ENCODE measurements at regions not wholly inside any gene's neighbourhood (a gene's known extent, or its start where the extent isn't known, plus 50 kb on each side); places are given as distances from the start of the nearest gene placed in this dataset.
"Not testable (repeated sequence)": the region's sequence is repeated elsewhere in the genome, so short reads cannot be mapped to it uniquely, and the experiment has no call there.

DNA sequence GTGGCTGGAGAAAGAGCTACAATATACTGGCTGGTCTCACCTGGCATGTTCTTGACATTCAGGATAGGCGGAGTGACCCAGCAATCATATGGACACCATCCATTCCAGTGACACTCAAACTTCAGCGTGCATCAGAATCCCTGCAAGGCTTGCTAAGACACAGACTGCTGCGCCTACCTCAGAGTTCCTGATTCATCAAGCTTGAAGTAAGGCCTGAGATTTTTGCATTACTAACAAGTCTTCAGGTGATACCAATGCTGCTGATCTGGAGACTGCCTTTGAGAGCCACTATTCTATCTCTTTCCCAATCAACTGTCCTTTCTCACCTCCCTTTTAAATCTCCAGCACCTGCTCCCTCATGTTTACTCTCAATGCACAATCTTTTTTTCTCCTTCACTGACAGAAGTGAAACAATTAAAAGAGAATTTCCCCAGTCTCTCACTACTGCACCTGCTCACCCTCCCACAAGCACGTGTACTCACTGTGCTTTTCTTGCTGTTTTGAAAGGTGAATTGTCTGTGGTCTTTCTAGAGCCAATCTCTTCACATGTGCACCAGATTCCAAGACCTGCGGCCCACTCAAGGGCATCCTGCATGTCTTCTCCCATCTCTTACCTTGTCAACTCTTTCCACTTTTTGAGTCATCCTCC is 519.2 kb downstream of the TTLL7 start:
- WGBS, 2 donors = 90 to 93% methylated on average over 4 of the region's 5 CpGs
- H3K4me1 ChIP-seq (ENCODE audit: control insufficient read depth in 2 of 2, insufficient read depth in 2 of 2, low read length in 1 of 2) = not testable (repeated sequence)

GRCh38 chr1:83478127-83478526 is 520.8 kb downstream of the TTLL7 start:
- 37 to 55% methylated on average over 3 of the region's 3 CpGs for WGBS, 2 donors
- not testable (repeated sequence) for H3K27me3 ChIP-seq (ENCODE audit: control insufficient read depth in 1 of 2, insufficient read depth in 2 of 2, low read length in 2 of 2); H3K4me3 ChIP-seq (ENCODE audit: low read depth in 1 of 2, low read length in 2 of 2); H3K27ac ChIP-seq (ENCODE audit: low read depth in 2 of 2, low read length in 1 of 2); H3K4me1 ChIP-seq (ENCODE audit: control insufficient read depth in 2 of 2, insufficient read depth in 2 of 2, low read length in 1 of 2); H3K9me3 ChIP-seq (ENCODE audit: control insufficient read depth in 2 of 2, insufficient read depth in 1 of 2, low read depth in 1 of 2, low read length in 1 of 2); H3K36me3 ChIP-seq (ENCODE audit: control insufficient read depth in 2 of 2, insufficient read depth in 2 of 2, low read length in 1 of 2)

More for the DNA sequence above, 519.2 kb downstream of the TTLL7 start:
- H3K4me3 ChIP-seq (ENCODE audit: low read depth in 1 of 2, low read length in 2 of 2); H3K27ac ChIP-seq (ENCODE audit: low read depth in 2 of 2, low read length in 1 of 2); H3K27me3 ChIP-seq (ENCODE audit: control insufficient read depth in 1 of 2, insufficient read depth in 2 of 2, low read length in 2 of 2); H3K9me3 ChIP-seq (ENCODE audit: control insufficient read depth in 2 of 2, insufficient read depth in 1 of 2, low read depth in 1 of 2, low read length in 1 of 2); H3K36me3 ChIP-seq (ENCODE audit: control insufficient read depth in 2 of 2, insufficient read depth in 2 of 2, low read length in 1 of 2): not testable (repeated sequence)

- not testable (repeated sequence) for H3K9me3 ChIP-seq (ENCODE audit: control insufficient read depth in 2 of 2, insufficient read depth in 1 of 2, low read depth in 1 of 2, low read length in 1 of 2); H3K27ac ChIP-seq (ENCODE audit: low read depth in 2 of 2, low read length in 1 of 2); H3K36me3 ChIP-seq (ENCODE audit: control insufficient read depth in 2 of 2, insufficient read depth in 2 of 2, low read length in 1 of 2); H3K4me1 ChIP-seq (ENCODE audit: control insufficient read depth in 2 of 2, insufficient read depth in 2 of 2, low read length in 1 of 2); H3K4me3 ChIP-seq (ENCODE audit: low read depth in 1 of 2, low read length in 2 of 2); H3K27me3 ChIP-seq (ENCODE audit: control insufficient read depth in 1 of 2, insufficient read depth in 2 of 2, low read length in 2 of 2)
- WGBS, 2 donors = 84 to 88% methylated on average over 2 of the region's 2 CpGs
Observed at GRCh38 chr1:83476518-83476917, 522.4 kb downstream of the TTLL7 start.

DNA sequence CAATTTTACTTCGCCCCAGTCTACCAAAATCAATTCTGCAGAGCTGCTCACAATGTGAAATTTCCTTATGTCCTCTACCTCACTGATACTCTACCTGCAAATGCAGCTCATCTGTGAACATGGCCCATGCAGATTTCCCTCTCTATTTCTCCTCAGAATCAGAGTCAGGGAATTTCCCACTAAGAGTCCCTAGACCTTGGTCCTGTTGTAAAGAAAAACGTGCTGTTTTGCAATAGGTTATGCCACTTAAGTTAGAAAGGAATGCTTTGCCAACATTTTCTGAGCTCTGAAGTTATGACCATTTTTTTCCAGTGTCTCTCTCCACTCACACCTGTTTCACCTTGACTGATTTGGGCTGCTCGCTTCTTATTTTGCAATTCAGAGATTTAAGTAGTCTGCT is 524.0 kb downstream of the TTLL7 start:
- 64 to 75% methylated on average over 3 of the region's 3 CpGs for WGBS, 2 donors
- not testable (repeated sequence) for H3K36me3 ChIP-seq (ENCODE audit: control insufficient read depth in 2 of 2, insufficient read depth in 2 of 2, low read length in 1 of 2); H3K4me3 ChIP-seq (ENCODE audit: low read depth in 1 of 2, low read length in 2 of 2)

GRCh38 chr1:83473986-83474385 is 524.9 kb downstream of the TTLL7 start:
- not testable (repeated sequence) for H3K4me1 ChIP-seq (ENCODE audit: control insufficient read depth in 2 of 2, insufficient read depth in 2 of 2, low read length in 1 of 2); H3K36me3 ChIP-seq (ENCODE audit: control insufficient read depth in 2 of 2, insufficient read depth in 2 of 2, low read length in 1 of 2); H3K27me3 ChIP-seq (ENCODE audit: control insufficient read depth in 1 of 2, insufficient read depth in 2 of 2, low read length in 2 of 2); H3K27ac ChIP-seq (ENCODE audit: low read depth in 2 of 2, low read length in 1 of 2); H3K9me3 ChIP-seq (ENCODE audit: control insufficient read depth in 2 of 2, insufficient read depth in 1 of 2, low read depth in 1 of 2, low read length in 1 of 2); H3K4me3 ChIP-seq (ENCODE audit: low read depth in 1 of 2, low read length in 2 of 2)
- 93% methylated on average over 3 of the region's 3 CpGs for WGBS, 2 donors

More for the DNA sequence above, 524.0 kb downstream of the TTLL7 start:
- not testable (repeated sequence) for H3K27me3 ChIP-seq (ENCODE audit: control insufficient read depth in 1 of 2, insufficient read depth in 2 of 2, low read length in 2 of 2); H3K4me1 ChIP-seq (ENCODE audit: control insufficient read depth in 2 of 2, insufficient read depth in 2 of 2, low read length in 1 of 2); H3K9me3 ChIP-seq (ENCODE audit: control insufficient read depth in 2 of 2, insufficient read depth in 1 of 2, low read depth in 1 of 2, low read length in 1 of 2); H3K27ac ChIP-seq (ENCODE audit: low read depth in 2 of 2, low read length in 1 of 2)

GRCh38 chr1:83472066-83472465 is 526.9 kb downstream of the TTLL7 start:
- H3K27me3 ChIP-seq (ENCODE audit: control insufficient read depth in 1 of 2, insufficient read depth in 2 of 2, low read length in 2 of 2); H3K4me3 ChIP-seq (ENCODE audit: low read depth in 1 of 2, low read length in 2 of 2); H3K27ac ChIP-seq (ENCODE audit: low read depth in 2 of 2, low read length in 1 of 2); H3K36me3 ChIP-seq (ENCODE audit: control insufficient read depth in 2 of 2, insufficient read depth in 2 of 2, low read length in 1 of 2); H3K9me3 ChIP-seq (ENCODE audit: control insufficient read depth in 2 of 2, insufficient read depth in 1 of 2, low read depth in 1 of 2, low read length in 1 of 2); H3K4me1 ChIP-seq (ENCODE audit: control insufficient read depth in 2 of 2, insufficient read depth in 2 of 2, low read length in 1 of 2): not testable (repeated sequence)
- 43% methylated on average over 3 of the region's 3 CpGs for WGBS, 2 donors

DNA sequence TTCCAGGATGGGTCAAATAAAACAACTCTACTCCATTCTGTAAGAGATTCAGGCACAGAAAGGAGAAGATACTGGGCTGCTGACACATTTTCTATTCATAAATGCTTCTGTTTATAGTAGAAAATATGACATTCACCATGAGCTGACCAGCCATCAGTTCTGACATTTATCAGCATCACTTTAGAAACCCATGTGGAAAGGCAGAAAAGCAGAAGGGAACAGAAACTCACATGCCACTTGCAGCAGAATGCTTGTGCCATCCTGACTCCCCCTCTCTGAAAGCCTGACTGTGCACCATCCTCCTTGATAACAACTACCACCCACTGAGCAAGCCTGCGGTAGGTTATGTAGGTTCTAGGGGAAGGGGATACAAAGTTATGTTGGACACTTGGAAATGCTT is 527.7 kb downstream of the TTLL7 start:
- not testable (repeated sequence) for H3K9me3 ChIP-seq (ENCODE audit: control insufficient read depth in 2 of 2, insufficient read depth in 1 of 2, low read depth in 1 of 2, low read length in 1 of 2); H3K4me3 ChIP-seq (ENCODE audit: low read depth in 1 of 2, low read length in 2 of 2); H3K4me1 ChIP-seq (ENCODE audit: control insufficient read depth in 2 of 2, insufficient read depth in 2 of 2, low read length in 1 of 2); H3K36me3 ChIP-seq (ENCODE audit: control insufficient read depth in 2 of 2, insufficient read depth in 2 of 2, low read length in 1 of 2); H3K27ac ChIP-seq (ENCODE audit: low read depth in 2 of 2, low read length in 1 of 2); H3K27me3 ChIP-seq (ENCODE audit: control insufficient read depth in 1 of 2, insufficient read depth in 2 of 2, low read length in 2 of 2)
- 97 to 100% methylated on average over 1 of the region's 1 CpG for WGBS, 2 donors

GRCh38 chr1:83468336-83468735 is 530.6 kb downstream of the TTLL7 start:
- H3K4me3 ChIP-seq (ENCODE audit: low read depth in 1 of 2, low read length in 2 of 2); H3K27me3 ChIP-seq (ENCODE audit: control insufficient read depth in 1 of 2, insufficient read depth in 2 of 2, low read length in 2 of 2); H3K36me3 ChIP-seq (ENCODE audit: control insufficient read depth in 2 of 2, insufficient read depth in 2 of 2, low read length in 1 of 2); H3K9me3 ChIP-seq (ENCODE audit: control insufficient read depth in 2 of 2, insufficient read depth in 1 of 2, low read depth in 1 of 2, low read length in 1 of 2); H3K27ac ChIP-seq (ENCODE audit: low read depth in 2 of 2, low read length in 1 of 2); H3K4me1 ChIP-seq (ENCODE audit: control insufficient read depth in 2 of 2, insufficient read depth in 2 of 2, low read length in 1 of 2): not testable (repeated sequence)
- 88 to 95% methylated on average over 4 of the region's 4 CpGs for WGBS, 2 donors

- not testable (repeated sequence) for H3K4me3 ChIP-seq (ENCODE audit: low read depth in 1 of 2, low read length in 2 of 2); H3K27me3 ChIP-seq (ENCODE audit: control insufficient read depth in 1 of 2, insufficient read depth in 2 of 2, low read length in 2 of 2); H3K4me1 ChIP-seq (ENCODE audit: control insufficient read depth in 2 of 2, insufficient read depth in 2 of 2, low read length in 1 of 2); H3K27ac ChIP-seq (ENCODE audit: low read depth in 2 of 2, low read length in 1 of 2); H3K36me3 ChIP-seq (ENCODE audit: control insufficient read depth in 2 of 2, insufficient read depth in 2 of 2, low read length in 1 of 2); H3K9me3 ChIP-seq (ENCODE audit: control insufficient read depth in 2 of 2, insufficient read depth in 1 of 2, low read depth in 1 of 2, low read length in 1 of 2)
- WGBS, 2 donors = 23 to 75% methylated on average over 1 of the region's 1 CpG
Observed at GRCh38 chr1:83457735-83458248, 541.1 kb downstream of the TTLL7 start.

- 56 to 62% methylated on average over 2 of the region's 2 CpGs for WGBS, 2 donors
- not testable (repeated sequence) for H3K36me3 ChIP-seq (ENCODE audit: control insufficient read depth in 2 of 2, insufficient read depth in 2 of 2, low read length in 1 of 2); H3K9me3 ChIP-seq (ENCODE audit: control insufficient read depth in 2 of 2, insufficient read depth in 1 of 2, low read depth in 1 of 2, low read length in 1 of 2); H3K4me1 ChIP-seq (ENCODE audit: control insufficient read depth in 2 of 2, insufficient read depth in 2 of 2, low read length in 1 of 2); H3K27ac ChIP-seq (ENCODE audit: low read depth in 2 of 2, low read length in 1 of 2); H3K4me3 ChIP-seq (ENCODE audit: low read depth in 1 of 2, low read length in 2 of 2); H3K27me3 ChIP-seq (ENCODE audit: control insufficient read depth in 1 of 2, insufficient read depth in 2 of 2, low read length in 2 of 2)
Observed at GRCh38 chr1:83457281-83457680, 541.7 kb downstream of the TTLL7 start.

Measured in esophagus (tissue), 2 donors.